ENCODE measurements at regions not wholly inside any gene's neighbourhood (a gene's known extent, or its start where the extent isn't known, plus 50 kb on each side); places are given as distances from the start of the nearest gene placed in this dataset.
A peak's percentile ranks its signal among the peaks of the same experiment; 100 is the strongest.
"Not testable (repeated sequence)": the region's sequence is repeated elsewhere in the genome, so short reads cannot be mapped to it uniquely, and the experiment has no call there.

- in situ Hi-C loops (cut with MboI; ENCODE audit: low pct_unique_long_range_greater_than_20kb, low sequenced_read_pairs); DNase-seq: not testable (repeated sequence)
These were observed 110.1 kb upstream of the METTL14 start for GRCh38 chr4:118575057-118575456.

- in situ Hi-C loops (cut with MboI; ENCODE audit: low pct_unique_long_range_greater_than_20kb, low sequenced_read_pairs): not testable (repeated sequence)
These were observed 109.5 kb upstream of the METTL14 start for GRCh38 chr4:118575726-118576125.

GRCh38 chr4:118576709-118577219 lies 108.4 kb upstream of the METTL14 start:
- DNase-seq: not testable (repeated sequence)

More at GRCh38 chr4:118575726-118576125, 109.5 kb upstream of the METTL14 start:
- not testable (repeated sequence) for DNase-seq

GRCh38 chr4:118585015-118585414 lies 100.2 kb upstream of the METTL14 start:
- in situ Hi-C loops (cut with MboI; ENCODE audit: low pct_unique_long_range_greater_than_20kb, low sequenced_read_pairs): no loop called here
- no peak for DNase-seq

More at GRCh38 chr4:118576709-118577219, 108.4 kb upstream of the METTL14 start:
- in situ Hi-C loops (cut with MboI; ENCODE audit: low pct_unique_long_range_greater_than_20kb, low sequenced_read_pairs): not testable (repeated sequence)

- in situ Hi-C loops (cut with MboI; ENCODE audit: low pct_unique_long_range_greater_than_20kb, low sequenced_read_pairs): no loop called here
These were observed 98.8 kb upstream of the METTL14 start for GRCh38 chr4:118586357-118586790.

GRCh38 chr4:118587116-118587831 lies 97.9 kb upstream of the METTL14 start:
- no peak for DNase-seq
- in situ Hi-C loops (cut with MboI; ENCODE audit: low pct_unique_long_range_greater_than_20kb, low sequenced_read_pairs): no loop called here

More at GRCh38 chr4:118586357-118586790, 98.8 kb upstream of the METTL14 start:
- no peak for DNase-seq

- in situ Hi-C loops (cut with MboI; ENCODE audit: low pct_unique_long_range_greater_than_20kb, low sequenced_read_pairs): no loop called here
- peak; percentile 78 for DNase-seq
These were observed 97.2 kb upstream of the METTL14 start for GRCh38 chr4:118587946-118588345.

- DNase-seq: peak; percentile 52
- in situ Hi-C loops (cut with MboI; ENCODE audit: low pct_unique_long_range_greater_than_20kb, low sequenced_read_pairs): no loop called here
These were observed 95.6 kb upstream of the METTL14 start for GRCh38 chr4:118589471-118590055.

- in situ Hi-C loops (cut with MboI; ENCODE audit: low pct_unique_long_range_greater_than_20kb, low sequenced_read_pairs): not testable (repeated sequence)
These were observed 93.7 kb upstream of the METTL14 start for GRCh38 chr4:118591339-118592046.

GRCh38 chr4:118592289-118592688 lies 92.9 kb upstream of the METTL14 start:
- in situ Hi-C loops (cut with MboI; ENCODE audit: low pct_unique_long_range_greater_than_20kb, low sequenced_read_pairs); DNase-seq: not testable (repeated sequence)

More at GRCh38 chr4:118591339-118592046, 93.7 kb upstream of the METTL14 start:
- peak; percentile 99 for DNase-seq

GRCh38 chr4:118595883-118596282 lies 89.3 kb upstream of the METTL14 start:
- DNase-seq; in situ Hi-C loops (cut with MboI; ENCODE audit: low pct_unique_long_range_greater_than_20kb, low sequenced_read_pairs): not testable (repeated sequence)

GRCh38 chr4:118625097-118625496 lies 60.1 kb upstream of the METTL14 start:
- DNase-seq; in situ Hi-C loops (cut with MboI; ENCODE audit: low pct_unique_long_range_greater_than_20kb, low sequenced_read_pairs): not testable (repeated sequence)

- in situ Hi-C loops (cut with MboI; ENCODE audit: low pct_unique_long_range_greater_than_20kb, low sequenced_read_pairs): not testable (repeated sequence)
These were observed 55.5 kb upstream of the METTL14 start for GRCh38 chr4:118629697-118630096.

GRCh38 chr4:118630897-118631296 lies 54.3 kb upstream of the METTL14 start:
- in situ Hi-C loops (cut with MboI; ENCODE audit: low pct_unique_long_range_greater_than_20kb, low sequenced_read_pairs); DNase-seq: not testable (repeated sequence)

More at GRCh38 chr4:118629697-118630096, 55.5 kb upstream of the METTL14 start:
- peak; percentile 4 for DNase-seq

GRCh38 chr4:118631321-118632050 lies 53.7 kb upstream of the METTL14 start:
- in situ Hi-C loops (cut with MboI; ENCODE audit: low pct_unique_long_range_greater_than_20kb, low sequenced_read_pairs); DNase-seq: not testable (repeated sequence)

- in situ Hi-C loops (cut with MboI; ENCODE audit: low pct_unique_long_range_greater_than_20kb, low sequenced_read_pairs): not testable (repeated sequence)
These were observed 51.7 kb upstream of the METTL14 start for GRCh38 chr4:118633476-118633875.

GRCh38 chr4:118634126-118634875 lies 50.9 kb upstream of the METTL14 start:
- in situ Hi-C loops (cut with MboI; ENCODE audit: low pct_unique_long_range_greater_than_20kb, low sequenced_read_pairs); DNase-seq: not testable (repeated sequence)

More at GRCh38 chr4:118633476-118633875, 51.7 kb upstream of the METTL14 start:
- not testable (repeated sequence) for DNase-seq

Measured in KBM-7 (cell line).